GM20431 (cell line): ENCODE measurements at regions not wholly inside any gene's neighbourhood (a gene's known extent, or its start where the extent isn't known, plus 50 kb on each side); places are given as distances from the start of the nearest gene placed in this dataset.

ENCODE experiments used
- in situ Hi-C: fragments of 300-500 bp; cut with MseI, MboI; formaldehyde crosslinking; loops from one replicate; pipeline ENCODE4 v1.15.0; 2020; ENCODE audit warnings: low sequenced_read_pairs; ENCODE audit not compliant: unreplicated experiment

DNA sequence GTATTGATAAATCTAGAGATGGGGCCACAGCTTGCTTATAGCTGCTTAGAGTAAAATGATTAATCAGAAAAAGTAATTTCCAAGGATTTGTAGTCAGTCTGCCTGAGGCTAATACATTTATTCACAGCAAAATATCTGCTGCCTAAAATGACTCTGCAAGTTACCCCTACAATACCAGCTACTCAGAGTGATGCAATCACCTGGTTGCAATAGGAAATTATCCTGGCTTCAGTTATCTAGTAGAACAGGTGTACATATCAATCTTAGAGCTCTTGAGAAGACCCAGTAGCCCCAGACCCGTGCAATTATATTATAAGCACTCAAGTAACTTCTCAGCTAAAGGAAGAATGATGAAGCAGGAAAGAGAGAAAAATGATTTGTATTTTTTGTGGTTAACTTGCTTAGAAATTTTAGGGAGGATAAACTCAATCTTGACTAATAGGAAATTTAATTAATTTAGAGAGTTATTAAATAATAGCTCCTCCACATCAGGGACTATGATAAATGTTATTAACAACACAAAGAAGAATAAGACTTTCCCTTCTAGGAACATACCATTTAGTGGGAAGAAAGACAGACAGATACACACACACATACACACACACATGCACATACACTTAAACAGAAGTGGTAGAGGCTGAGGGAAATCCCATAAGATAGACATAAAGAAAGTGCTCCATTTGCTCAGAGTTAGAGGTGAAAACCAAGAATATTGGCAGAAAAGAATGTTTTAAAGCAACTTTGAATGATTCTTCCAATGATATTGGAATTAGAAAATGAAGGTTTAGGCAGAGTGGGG, 140.4 kb upstream of the PRSS1 start:
- in situ Hi-C loops, result loop anchor here (25.0 kb wide), 1 partner anchor 603 kb away; the partner anchor contains the start of gene TAS2R40

DNA sequence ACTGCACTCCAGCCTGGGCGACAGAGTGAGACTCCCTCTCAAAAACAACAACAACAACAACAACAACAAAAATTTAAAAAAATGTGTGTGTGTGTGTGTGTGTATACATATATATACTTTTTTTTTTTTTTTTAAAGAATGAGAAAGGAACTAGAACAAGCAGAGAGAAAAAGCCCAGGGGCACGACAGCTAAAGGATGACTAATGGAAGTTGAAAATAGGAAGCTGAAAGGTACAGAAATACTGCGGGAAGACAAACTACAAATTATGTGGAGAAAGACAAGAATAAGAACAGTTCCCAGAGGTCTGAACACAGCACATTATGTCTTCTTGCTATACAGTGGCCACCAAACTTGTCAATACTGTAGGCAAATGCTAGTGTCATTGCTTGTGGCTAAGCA, 141.9 kb upstream of the PRSS1 start:
- in situ Hi-C loops, result loop anchor here (25.0 kb wide), 1 partner anchor 605 kb away; the partner anchor contains the start of gene TAS2R40

- in situ Hi-C loops, result loop anchor here (25.0 kb wide), 1 partner anchor 606 kb away; the partner anchor contains the start of gene TAS2R40
These were observed 143.2 kb upstream of the PRSS1 start for GRCh38 chr7:142606081-142606480.

DNA sequence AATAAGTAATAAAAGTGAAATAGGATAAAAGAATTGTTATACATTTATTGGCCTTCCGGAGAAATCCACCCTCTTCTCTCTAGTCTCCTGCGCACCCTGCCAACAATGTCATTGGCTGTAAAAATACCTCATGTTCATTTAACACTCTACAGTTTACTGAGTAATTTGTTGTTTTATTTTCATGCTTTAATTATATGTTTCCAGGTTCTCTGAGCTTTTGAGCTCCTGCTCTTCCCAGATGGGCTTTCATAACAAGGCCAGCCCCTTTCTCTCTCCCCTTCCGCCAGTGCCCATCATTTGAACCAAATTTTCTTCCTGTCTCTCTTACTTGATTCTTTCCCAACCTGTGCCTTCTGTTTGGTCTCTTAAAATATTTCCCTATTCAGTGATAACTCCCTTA, 144.6 kb upstream of the PRSS1 start:
- in situ Hi-C loops, result loop anchor here (25.0 kb wide), 1 partner anchor 608 kb away; the partner anchor contains the start of gene TAS2R40

GRCh38 chr7:142603870-142604448, 145.3 kb upstream of the PRSS1 start:
- in situ Hi-C loops, result loop anchor here (25.0 kb wide), 1 partner anchor 608 kb away; the partner anchor contains the start of gene TAS2R40

DNA sequence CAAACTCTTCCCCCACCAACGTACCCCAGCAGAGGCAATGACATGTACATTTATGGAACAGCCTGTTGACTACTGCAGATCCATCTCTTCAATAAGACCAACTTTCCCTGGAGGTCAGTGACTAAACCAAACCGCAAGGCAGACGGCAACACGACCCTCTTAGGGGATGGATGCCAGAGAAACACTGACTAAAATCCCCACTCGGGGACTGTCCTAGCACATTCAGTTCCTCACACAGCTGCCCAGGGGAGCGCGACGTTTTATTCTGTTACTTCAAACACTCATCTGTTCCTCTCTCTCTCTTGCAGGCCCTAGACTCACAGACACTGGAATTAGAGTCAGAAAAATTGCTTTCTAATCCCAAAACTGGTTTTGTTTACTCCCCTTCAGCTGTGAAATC, 146.5 kb upstream of the PRSS1 start:
- in situ Hi-C loops, result loop anchor here (25.0 kb wide), 1 partner anchor 610 kb away; the partner anchor contains the start of gene TAS2R40

- in situ Hi-C loops, result loop anchor here (25.0 kb wide), 1 partner anchor 610 kb away; the partner anchor contains the start of gene TAS2R40
These were observed 147.1 kb upstream of the PRSS1 start for GRCh38 chr7:142602183-142602582.

GRCh38 chr7:142598297-142598696, 151.0 kb upstream of the PRSS1 start:
- in situ Hi-C loops, result no loop called here

DNA sequence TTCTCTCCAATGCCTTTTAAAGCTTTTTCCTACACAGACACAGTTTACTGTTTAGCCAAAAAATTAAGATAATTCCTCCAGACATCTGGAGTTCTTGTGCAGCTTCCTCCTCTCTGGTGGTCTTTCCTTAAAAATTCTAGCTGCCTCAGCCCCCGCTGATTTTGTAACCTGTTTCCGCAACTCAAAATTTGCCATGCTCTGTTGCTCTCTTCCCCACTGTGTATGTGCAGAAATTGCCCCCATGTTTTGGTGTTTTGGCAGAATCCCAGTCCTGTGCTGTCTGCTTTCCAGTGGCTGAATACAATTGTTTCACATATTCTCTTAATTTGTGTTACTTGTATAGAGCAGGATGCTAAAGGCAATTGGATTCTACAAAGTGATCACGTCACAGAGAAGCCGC, 151.7 kb upstream of the PRSS1 start:
- in situ Hi-C loops, result no loop called here

DNA sequence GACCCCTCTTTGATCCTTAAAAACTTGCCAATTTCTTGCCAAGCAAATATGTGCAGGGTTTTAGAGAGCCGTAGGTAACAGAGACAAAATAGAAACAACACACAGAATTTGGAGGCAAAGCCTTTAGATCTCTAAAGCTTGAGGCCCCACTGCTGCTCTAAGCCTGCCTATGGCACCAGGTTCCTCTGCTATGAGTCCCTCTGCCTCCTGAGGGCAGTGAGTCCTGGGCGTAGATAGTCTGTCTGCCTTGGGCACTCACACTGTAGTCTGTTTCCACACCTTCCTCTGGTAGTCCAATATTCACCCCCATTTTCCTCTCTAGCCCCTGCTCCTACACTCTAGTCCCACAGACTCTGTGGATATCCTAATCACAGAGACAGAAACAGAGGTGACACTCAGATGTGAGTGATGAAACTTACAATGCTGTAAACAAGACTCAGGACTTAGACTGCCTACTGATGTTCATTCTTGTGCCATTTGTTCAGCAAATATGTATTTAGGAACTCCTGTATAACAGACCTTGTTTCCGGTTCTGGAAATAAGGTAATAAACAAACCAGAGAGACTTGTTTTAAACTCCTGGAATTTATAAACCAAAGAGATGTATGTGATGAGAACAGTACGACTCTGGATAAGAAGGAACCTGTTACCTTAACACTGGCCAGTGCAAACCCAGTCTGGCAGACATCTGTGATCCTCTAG, 153.3 kb upstream of the PRSS1 start:
- in situ Hi-C loops, result no loop called here

DNA sequence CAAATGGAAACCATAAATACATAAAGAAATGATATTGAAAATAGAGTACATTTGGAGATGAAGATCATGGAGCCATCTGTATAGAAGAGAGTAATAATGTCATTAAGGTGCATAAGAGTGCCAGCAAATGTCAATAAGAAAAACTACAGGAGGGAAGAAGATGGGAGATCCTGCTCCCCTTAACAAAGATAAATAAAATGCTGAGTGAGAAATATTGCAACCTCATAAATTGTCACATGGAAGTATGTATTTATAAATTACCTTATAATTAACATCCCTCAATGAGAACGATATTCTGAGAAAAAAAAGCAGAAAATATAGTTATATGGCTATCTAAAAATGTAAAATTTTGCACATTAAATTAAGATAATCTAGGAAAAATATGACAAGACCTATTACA, 155.2 kb upstream of the PRSS1 start:
- in situ Hi-C loops, result no loop called here

GRCh38 chr7:142593106-142593505, 156.2 kb upstream of the PRSS1 start:
- in situ Hi-C loops, result no loop called here

GRCh38 chr7:142592664-142593063, 156.6 kb upstream of the PRSS1 start:
- in situ Hi-C loops, result no loop called here

DNA sequence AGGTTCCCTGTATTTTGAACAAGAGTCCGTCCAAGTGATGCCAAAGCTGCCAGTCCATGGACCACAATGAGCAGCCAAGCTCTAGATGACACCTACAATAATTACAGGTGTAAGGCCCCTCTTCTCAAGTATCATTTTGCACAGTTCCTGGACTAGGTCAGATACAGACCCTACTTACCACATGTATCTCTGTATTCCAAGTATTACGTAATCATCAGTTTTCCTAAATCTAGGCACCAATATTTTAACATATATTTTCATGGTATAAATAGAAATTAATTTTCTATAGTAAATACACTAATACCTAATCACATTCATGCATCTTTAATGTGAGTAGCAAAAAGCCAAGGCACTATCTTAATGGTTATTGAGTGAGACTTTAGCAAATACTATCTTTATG, 157.0 kb upstream of the PRSS1 start:
- in situ Hi-C loops, result no loop called here

- in situ Hi-C loops, result no loop called here
These were observed 158.3 kb upstream of the PRSS1 start for GRCh38 chr7:142590830-142591457.

GRCh38 chr7:142590077-142590476, 159.2 kb upstream of the PRSS1 start:
- in situ Hi-C loops, result no loop called here

- in situ Hi-C loops, result no loop called here
These were observed 161.6 kb upstream of the PRSS1 start for GRCh38 chr7:142587578-142588191.

DNA sequence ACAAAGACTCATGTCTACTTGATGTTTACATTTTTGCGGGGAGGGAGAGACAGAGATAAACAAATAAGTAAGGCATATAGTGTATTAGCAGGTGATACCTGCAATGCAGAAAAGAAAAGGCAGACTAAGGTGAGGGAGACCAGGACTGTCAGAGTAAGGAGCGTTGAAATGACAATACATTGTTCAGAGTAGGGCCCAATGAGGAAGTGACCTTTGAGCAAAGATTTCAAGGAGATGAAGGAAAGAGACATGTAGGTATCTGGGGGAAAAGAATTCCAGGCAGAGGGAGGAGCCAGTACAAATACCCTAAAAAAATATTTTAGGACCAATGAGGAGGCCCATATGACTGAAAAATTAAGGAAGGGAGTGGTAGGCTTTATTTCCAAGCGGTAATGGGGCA, 162.7 kb upstream of the PRSS1 start:
- in situ Hi-C loops, result no loop called here

GRCh38 chr7:142585425-142585824, 163.8 kb upstream of the PRSS1 start:
- in situ Hi-C loops, result no loop called here

GRCh38 chr7:142584765-142585164, 164.5 kb upstream of the PRSS1 start:
- in situ Hi-C loops, result no loop called here
